Astrocyte of the hippocampus (primary cell): ENCODE measurements at regions not wholly inside any gene's neighbourhood (a gene's known extent, or its start where the extent isn't known, plus 50 kb on each side); places are given as distances from the start of the nearest gene placed in this dataset.
A peak's percentile ranks its signal among the peaks of the same experiment; 100 is the strongest.

Experiments
- DNase-seq: peaks from one replicate; pipeline ENCODE4 v3.0.0; 2011; ENCODE audit warnings: low read depth, low spot score

DNA sequence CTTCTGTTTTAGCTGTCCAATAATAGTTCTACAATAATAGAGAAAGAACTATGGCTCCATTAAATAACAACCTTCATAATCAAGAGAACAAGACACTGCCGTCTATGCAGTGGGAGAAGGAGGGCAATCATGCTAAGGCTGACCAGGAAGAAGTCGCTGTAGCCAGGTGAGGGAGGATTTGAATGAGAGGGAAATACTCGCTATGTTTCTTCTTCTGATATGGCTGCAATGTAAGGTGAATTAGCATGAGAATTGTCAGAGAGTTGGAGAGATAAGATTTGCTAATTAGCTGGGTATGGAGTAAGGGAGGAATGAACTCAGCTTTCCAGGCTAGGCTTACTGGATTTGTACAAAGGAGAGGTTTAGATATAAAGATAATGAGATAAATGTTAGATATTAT lies 555.4 kb upstream of the ZNF385D start:
- DNase-seq: no peak

DNA sequence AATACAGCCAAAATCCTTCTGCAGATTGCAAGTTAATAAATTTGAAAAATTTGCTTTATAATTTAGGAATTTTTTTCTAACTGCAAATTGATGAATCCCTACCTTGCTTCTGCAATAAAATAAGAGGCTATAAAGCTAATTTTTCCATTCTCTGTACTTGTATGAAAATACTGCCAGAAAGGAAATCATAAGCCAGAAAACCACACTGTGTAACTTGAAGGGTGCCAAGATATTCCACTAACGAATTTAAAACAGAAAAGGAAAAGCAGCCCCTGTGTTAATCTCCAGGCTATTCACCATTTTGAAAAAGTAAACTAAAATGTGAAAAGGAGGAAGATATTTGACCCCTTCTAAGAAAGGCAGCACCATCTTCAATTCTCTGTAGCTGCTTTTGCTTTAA lies 557.9 kb upstream of the ZNF385D start:
- DNase-seq: no peak

DNA sequence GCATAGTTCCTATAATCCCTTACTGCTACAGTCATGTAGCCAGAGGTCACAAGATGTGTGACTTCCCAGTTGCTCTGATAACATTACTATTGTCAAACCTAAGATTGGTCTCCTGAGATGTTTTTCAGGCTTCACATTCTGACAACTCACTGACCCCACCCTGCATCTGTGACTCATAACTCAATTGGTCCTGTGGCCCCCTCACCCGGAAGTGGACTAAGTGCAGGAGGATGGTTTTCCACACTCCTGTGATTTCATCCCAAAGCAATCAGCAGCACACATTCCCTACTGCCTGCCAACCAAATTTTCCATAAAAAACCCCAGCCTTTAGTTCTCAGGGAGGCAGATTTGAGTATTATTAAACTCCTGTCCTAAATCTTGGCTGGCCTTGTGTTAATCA lies 564.9 kb upstream of the ZNF385D start:
- DNase-seq: no peak

DNA sequence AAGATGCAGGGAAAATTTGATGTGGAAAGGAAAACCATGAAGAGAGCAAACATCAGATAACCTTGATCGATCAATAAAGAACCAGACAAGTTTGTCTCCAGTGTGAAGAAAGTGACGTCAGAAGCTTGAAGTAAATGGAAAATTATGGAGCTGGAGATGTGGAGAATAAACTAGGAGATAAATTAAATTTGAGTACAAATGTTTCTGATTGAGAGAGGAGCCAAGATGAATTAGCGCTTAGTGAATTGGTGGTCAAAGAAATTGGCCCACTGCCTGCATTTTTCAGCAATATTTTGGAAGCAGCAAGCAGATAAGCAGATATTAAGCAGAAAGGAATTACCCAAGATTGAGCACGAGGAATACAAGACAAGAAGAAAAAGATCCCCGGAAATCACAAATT lies 567.3 kb upstream of the ZNF385D start:
- no peak for DNase-seq

DNA sequence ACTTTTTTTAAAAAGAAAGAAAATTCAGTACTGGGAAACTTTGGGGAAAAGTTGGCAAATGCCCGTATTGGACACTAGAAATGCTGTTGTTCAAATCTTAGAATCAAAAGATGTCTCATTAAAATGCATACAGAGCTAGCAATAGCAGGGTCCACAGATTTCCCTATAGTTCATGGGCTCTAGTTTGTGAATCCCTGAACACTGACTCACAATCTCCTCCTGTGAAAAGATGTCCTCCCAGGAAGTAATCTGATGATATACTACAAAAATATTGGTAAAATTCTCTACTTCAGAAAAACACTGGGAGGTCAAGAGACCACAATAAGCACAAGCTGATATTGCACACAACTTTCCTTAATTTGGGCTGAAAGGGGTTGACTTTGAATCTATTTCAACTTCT lies 568.4 kb upstream of the ZNF385D start:
- DNase-seq: no peak

DNA sequence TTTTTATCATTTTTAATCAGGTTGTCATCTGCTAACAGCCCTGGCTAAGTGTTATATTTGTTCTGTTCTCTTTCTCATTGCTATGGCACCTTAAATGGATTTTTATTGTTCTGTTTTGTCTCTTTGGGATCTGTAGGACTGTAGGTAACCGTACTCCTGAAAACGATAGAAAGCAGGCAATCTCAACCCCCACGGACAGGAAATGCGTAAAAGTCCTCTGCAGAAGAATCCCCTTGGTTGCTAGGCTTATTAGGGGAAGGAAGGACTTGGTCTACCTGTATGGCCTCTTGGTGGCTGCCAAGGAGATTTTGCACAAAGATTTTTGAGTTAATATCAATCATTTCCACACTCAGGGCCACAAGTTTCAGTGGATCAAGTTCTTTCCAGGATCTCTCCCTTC lies 571.9 kb upstream of the ZNF385D start:
- DNase-seq: no peak

DNA sequence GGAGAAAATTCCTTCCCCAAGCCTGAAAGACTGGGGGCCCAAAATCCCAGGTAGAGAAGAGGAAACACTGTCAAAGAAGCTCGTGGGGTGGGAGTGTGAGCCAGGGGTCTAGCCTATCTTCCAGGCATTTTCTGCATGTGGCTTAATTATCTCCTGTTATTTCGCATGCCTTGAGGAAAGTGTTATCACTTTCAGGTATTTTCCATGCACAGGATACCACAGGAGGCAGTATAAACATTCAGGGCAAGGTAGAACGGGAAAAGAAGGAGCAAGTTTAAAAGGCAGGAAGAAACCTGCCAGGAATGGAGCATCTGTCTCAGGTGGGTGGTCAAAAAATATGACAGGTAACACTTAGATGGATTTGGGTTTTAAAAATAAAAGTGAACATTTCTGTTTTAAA lies 575.3 kb upstream of the ZNF385D start:
- no peak for DNase-seq

DNA sequence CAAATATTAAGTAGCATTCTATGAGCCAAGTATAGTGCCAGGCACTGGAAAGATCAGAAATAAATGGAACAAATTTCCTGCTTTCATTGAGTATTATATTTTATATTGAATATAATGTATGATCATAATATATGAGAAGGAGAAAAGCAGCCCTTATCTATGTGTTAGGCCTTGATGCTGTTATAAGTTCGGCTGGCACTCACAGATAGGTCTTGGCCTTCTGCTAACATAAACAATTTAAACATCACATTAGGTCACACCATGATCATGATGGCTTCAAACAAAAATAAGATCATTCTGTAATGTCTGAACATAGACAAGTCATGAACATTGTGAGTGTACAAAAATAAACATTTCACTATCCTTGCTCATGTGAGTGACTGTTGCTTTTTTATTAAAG lies 584.0 kb upstream of the ZNF385D start:
- DNase-seq: no peak

DNA sequence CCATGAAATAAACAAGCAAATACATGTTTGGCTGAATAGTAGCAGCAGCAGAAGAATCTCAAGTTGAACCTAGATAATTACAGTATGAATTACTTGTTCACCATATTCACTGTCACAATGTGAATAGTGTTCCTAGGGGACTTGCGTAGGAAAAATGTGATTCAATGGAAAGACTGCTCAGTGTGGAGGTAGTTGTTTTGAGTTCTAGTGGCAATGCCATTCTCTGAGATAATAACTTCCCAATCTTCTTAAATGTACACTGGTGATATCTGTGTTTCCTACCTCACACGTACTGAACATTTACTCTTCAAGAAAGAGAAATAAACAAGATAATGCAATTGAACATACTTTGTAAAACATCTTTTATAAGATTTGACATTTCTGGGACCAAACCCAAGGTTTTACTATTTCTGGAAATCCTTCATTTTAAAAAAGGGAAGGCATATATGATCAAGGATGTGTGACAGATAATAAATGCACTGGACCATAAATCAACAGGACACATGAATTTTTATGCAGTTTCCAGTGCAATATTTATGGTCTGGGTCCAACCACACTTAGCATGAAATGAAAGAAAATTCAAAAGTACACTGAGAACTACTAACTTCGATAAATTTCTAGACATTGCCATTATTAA lies 598.3 kb upstream of the ZNF385D start:
- no peak for DNase-seq

DNA sequence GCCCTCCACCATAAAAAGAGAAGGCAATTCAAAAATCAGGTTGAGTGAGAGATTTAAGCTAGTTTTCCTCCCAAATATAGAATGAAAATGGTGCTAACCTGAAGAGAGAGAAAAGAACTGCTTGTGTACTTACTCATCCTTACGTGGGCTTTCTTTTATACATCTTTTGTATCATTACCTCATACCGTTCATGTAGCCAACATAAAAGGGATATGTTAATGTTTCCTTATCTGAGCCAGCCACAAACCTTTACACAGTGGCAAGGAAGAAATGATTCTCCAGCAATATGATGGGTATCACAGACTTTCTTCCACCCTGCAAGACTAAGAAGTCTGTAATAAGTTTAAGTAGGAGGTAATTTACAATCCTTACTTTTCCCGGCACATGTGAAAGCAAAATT lies 600.8 kb upstream of the ZNF385D start:
- no peak for DNase-seq

DNA sequence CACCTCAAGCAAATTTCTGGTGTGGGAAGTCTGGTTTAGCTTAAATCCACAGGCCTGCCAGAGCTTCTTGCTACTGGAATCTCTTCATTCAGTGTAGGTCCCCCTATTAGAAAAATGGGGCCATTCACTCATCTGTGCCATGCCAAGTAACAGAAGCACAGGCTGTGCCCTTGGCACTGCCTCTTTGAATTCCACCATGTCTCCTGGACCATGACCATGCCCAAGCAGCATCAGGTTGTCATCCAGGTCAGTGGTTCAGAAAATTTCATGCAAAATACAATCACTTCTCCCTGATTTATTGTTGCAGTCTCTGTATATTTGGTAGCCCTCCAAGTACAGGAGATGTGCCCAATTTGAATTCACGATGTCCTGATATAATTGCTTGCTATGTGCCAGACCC lies 602.1 kb upstream of the ZNF385D start:
- DNase-seq: no peak

DNA sequence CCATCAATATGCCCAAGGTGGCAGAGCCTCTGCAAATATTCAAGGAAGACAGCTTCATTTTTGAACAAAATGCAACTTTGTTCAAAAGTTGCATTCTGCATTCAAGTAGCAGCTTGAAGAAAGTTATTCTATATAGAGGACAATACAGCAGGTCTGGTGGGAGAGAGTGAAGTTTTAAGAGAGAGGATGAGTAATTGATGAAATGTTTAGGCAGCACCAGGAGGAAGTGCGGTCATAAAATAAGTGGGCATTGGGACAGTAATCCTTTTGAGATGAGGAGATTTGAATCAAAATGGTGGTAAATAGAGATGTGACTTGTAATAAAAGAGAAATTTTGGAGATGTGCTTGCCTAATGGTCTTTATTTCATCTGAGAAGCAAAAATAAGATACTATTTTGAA lies 607.3 kb upstream of the ZNF385D start:
- no peak for DNase-seq

DNA sequence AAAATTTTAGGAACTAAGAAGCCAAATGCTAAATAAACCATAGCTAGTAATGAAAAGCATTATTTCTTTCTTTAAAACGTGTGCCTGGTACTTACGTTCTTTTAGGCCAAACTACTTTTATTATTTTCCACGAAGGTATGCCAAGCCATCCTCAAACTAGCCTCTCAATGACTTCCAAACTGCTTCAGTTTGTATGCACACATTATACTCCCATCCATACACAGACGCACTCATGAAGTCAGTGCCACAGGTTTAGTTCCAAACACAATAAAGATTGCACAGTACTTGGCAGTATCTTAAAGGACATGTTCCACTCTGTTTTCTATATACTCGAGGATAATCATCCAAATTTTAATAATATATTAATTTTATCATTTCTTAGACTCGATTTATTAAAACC lies 609.2 kb upstream of the ZNF385D start:
- no peak for DNase-seq

DNA sequence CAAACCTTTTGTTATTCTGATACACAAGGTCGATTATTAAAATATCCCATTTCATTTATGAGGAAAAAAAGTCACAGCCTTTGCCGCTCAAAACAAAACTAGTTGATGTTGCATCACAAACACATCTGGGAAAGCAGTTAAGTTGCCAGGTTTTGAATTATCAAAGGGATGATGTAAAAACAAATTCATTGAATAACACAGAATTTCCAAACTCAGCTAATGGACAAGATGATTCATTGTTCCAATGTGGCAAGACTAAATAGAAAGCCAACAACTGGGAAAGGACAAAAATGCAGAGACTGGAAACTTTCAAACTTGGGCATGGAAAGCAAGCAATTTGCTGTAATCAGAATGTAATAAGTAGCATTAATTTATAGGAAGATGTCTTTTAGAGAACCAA lies 610.0 kb upstream of the ZNF385D start:
- no peak for DNase-seq

DNA sequence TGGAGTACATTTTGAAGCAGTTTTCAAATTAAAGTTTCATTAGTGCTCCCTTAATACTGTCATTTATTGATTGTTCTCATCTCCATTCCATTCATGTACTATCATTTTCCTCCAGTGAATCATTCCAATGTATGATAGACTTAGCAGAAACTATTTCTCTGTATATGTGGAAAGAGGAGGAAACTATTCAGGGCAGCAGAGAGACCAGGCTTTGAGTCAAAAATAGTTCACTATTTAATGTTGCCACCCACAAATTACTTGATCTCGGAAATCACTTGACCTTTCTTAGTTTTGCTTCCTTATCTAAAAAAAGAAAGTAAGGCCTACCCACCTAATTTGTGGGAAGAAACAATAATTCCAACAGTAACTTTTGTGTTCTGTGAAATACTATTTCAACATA lies 610.5 kb upstream of the ZNF385D start:
- DNase-seq: no peak

DNA sequence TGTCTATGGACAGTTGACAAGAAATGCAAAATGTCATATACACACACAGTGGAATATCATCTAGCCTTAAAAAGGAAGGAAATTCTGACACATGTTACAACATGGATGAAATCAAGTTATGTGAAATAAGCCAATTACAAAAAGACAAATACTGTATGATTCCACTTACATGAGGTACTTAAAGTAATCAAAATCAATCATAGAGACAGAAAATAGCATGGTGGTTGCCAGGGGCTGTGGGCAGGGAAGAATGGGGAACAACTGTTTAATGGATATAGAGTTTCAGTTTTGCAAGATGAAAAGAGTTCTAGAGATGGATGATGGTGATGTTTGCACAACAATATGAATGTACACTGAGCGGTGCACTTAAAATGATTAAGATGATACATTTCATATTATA lies 613.8 kb upstream of the ZNF385D start:
- DNase-seq: no peak

DNA sequence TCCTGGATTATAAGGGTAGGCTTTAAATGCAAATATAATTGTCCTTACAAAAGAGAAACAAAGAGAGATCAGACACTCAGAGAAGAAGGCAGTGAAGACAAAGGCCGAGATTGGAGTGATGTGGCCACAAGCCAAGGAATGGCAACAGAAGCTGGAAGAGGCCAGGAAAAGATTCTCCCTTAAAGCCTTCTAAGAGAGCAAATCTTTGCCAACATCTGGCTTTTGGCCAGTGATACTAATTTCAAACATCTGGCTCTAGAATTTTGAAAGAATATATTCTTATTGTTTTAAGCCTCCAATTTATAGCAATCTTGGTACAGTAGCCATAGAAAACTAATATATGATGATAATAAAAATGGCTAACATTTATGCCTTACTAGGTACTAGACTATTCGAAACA lies 615.8 kb upstream of the ZNF385D start:
- DNase-seq: no peak

DNA sequence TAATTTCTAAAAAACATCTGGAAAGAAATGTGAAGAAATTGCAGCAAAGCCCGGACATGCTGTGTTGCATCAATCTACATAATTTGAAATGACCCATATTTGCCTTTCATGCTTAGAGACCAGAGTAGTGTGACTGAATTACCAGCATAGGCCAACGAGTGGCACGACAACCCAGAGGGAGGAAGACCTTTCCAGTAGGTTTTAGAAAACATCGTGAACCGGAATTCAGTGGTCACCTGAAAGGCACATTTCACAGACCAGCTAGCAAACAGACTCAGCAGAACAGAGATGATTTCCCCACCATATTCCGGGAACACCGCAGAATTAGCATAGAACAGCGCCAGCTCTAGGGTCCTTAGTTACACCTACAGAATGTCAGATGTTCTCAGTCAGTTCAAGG lies 620.0 kb upstream of the ZNF385D start:
- DNase-seq: no peak

DNA sequence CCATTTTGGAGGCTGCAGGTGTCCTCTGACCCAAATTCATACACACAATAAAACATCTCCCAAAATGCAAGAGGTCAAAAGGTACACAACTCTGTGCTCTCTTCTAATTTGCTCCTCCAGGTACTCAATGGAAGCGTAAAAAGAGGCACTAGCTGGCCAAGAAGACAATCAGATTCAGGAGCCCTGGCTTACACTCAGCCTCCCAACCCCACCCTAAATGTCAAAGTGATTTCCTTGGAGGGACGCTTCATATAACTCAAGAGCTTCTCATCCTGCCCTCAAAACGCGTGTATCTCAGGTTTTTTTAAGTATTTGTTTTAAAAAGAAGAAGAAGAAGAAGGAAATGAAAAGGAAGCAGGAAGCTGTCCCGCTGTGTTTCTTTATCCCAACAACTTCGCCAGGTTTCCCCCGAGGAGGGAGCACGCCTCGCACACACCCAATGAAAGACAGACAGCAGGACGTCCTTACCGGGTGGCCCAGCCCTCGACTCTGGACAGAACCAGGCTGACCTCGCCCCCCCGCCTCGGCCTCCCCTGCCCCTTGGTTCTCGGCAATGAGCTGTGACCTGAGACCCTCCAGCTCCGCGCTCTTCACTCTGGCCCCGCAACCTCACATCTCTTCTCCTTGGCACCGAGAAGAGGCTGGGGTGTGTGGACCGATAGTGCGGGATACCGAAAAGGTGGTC lies 620.7 kb upstream of the ZNF385D start:
- peak; percentile 8 for DNase-seq

DNA sequence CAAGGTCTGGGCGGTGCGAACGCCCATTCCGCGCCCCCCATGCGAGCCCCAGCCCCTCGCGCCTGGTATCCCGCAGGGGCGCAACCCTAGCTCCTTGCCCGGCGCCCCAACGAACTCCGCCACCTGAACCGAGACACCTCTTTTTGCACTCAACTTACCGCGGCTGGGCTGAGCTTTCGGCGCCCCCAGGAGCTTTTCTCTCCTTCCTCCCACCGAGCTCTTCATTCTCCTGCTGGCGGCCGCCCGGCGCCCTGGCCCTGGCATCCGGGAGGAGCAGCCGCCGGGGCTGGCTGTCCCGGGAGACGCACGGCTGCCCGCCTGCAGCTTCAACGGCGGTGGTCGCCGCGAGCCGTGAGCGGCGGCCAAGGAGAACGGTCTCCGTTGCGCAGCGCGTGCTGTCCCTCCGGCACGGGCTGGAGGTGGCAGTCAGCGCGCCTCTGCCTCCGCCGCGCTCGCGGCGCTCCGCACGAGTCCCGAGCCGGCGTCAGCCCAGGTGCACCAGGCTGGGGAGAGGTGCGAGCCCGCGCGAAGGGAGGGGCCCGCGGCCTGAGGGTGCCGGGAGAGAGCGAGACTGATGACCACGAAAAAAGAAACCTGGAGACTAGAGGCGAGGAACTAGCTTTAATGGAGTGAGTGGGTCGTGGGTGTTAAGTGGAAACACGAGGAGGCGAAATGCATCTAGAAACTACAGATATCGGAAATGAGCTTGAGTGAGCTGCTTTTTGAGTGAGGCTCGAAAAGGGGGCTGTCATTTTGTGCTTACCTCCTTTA lies 621.5 kb upstream of the ZNF385D start:
- peak; percentile 41 for DNase-seq

DNA sequence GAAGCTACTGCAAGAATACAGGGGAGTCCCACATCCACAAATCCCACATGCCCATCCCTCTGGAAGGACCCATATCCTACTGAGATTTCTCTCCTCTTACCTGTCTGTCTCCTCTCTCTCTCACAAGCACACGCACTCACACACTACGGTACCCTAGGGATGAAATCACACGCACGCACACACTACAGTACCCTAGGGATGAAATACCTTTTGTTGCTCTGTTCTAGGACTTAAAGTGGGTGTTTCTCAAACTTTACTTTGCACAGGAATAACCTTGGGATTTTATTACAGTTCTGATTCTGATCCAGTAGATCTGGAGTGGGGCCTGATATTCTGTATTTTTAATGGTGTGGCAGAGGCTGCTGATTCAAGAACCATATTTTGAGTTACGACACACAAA lies 622.2 kb upstream of the ZNF385D start:
- no peak for DNase-seq

DNA sequence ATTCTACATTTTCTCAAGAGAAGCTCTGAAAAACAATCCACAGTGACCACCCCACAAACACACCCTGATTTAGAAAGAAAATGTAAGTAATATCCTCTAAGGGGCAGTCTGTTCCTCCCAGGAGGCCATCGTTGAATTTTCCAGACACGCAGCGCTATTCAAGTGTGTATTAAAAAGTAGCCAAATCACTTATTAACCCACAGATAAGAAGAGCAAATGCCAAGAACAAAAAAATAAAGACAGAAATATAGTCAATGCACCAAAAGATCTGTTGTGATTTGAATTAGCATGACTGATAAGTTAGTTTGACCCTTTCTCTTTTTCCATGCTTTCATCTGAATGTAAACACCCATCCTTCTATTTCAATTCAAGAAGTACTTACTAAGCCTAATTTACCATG lies 622.8 kb upstream of the ZNF385D start:
- DNase-seq: no peak

DNA sequence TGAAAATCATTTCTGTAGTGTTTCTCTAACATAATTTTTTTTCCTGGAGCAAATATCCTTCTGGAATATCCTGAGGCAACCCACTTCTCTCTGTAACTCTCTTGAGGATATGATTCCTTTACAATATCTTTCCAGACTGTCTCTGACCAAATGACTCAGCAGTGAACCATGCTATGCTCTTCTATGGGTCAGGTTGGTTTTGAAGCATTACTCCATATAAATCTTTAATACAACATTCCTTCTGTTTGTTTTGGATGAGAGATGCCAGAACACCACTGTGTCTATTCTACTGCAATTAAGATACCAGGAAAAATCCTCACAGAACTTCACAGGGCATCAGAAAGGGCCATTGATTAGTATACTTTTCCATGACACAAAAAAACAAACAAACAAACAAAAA lies 626.4 kb upstream of the ZNF385D start:
- peak; percentile 35 for DNase-seq
